ENCODE measurements at regions not wholly inside any gene's neighbourhood (a gene's known extent, or its start where the extent isn't known, plus 50 kb on each side); places are given as distances from the start of the nearest gene placed in this dataset.

- TF ChIP-seq USF2 (IDR thresholded peaks at IDR 0.05; ENCODE audit: low read length) (no peak), GTF2F1 (IDR thresholded peaks at IDR 0.05; ENCODE audit: borderline replicate concordance, low read depth, low read length) (no peak), RXRA (IDR thresholded peaks at IDR 0.05; ENCODE audit: insufficient read depth, low read depth, low read length) (no peak), CTCF (IDR thresholded peaks at IDR 0.05; ENCODE audit: control extremely low read depth in 1 of 3, insufficient read depth in 1 of 3, low read depth in 1 of 3, low read length in 3 of 3) (no peak), POLR2AphosphoS5 (IDR thresholded peaks at IDR 0.05; ENCODE audit: low read depth, low read length) (no peak), EP300 (IDR thresholded peaks at IDR 0.05; ENCODE audit: borderline replicate concordance in 1 of 2, low read depth in 2 of 2, low read length in 2 of 2) (no peak), SRF (IDR thresholded peaks at IDR 0.05; ENCODE audit: low read depth, low read length) (no peak), TBP (IDR thresholded peaks at IDR 0.05; ENCODE audit: low read depth, low read length) (no peak), SIX5 (IDR thresholded peaks at IDR 0.05; ENCODE audit: low read depth, low read length) (no peak), NRF1 (IDR thresholded peaks at IDR 0.05; ENCODE audit: low read depth, low read length) (no peak), JUND (IDR thresholded peaks at IDR 0.05; ENCODE audit: low read length) (no peak), SAP30 (IDR thresholded peaks at IDR 0.05; ENCODE audit: insufficient read depth, insufficient replicate concordance, low read length) (no peak), BRCA1 (IDR thresholded peaks at IDR 0.05; ENCODE audit: low read depth, low read length) (no peak), EZH2 (IDR thresholded peaks at IDR 0.05; ENCODE audit: low read depth, low read length, severe bottlenecking) (no peak)
Measured at GRCh38 chr3:18681818-18682345, 256.7 kb upstream of the SATB1 start.

Data from H1 (cell line).